Pancreas (tissue), 10 donors: ENCODE measurements at regions not wholly inside any gene's neighbourhood (a gene's known extent, or its start where the extent isn't known, plus 50 kb on each side); places are given as distances from the start of the nearest gene placed in this dataset.

Experiments used
- ATAC-seq, 4 donors: fragments of 200-7000 bp; cut with Tn5 transposase; one replicate each; pipeline versions ENCODE4 v1.8.0 to v1.9.1; 2020; ENCODE audit warnings: mild to moderate bottlenecking in 4 of 4, moderate library complexity in 4 of 4
- DNase-seq, 6 donors: peaks; one replicate each; pipeline ENCODE4 v3.0.0-alpha.2; 2020
- FAIRE-seq: peaks from 2 replicates; lab custom pipeline; 2012; peaks lifted over from hg19 to GRCh38; lab: Jason Lieb, UNC
- H3K27ac ChIP-seq, 4 donors: fragments of 200-600 bp; sonication (generic); 1 replicate in 3 of 4; 2 replicates in 1 of 4; pipeline versions ENCODE4 v1.5.0 to v1.8.0; 2020
- H3K27me3 ChIP-seq, 4 donors: fragments of 200-600 bp; one replicate each; pipeline ENCODE4 v1.8.0; 2021
- H3K36me3 ChIP-seq, 3 donors: fragments of 200-600 bp; sonication (generic) in 1 of 3; one replicate each; pipeline versions ENCODE4 v1.5.0 to v1.8.0; 2020 to 2021
- H3K4me1 ChIP-seq, 3 donors: fragments of 200-600 bp; one replicate each; pipeline ENCODE4 v1.8.0; 2021
- H3K4me3 ChIP-seq, 4 donors: fragments of 200-600 bp; sonication (generic) in 2 of 4; one replicate each; pipeline versions ENCODE4 v1.5.0 to v1.8.0; 2020 to 2021
- H3K9me3 ChIP-seq, 4 donors: fragments of 200-600 bp; one replicate each; pipeline ENCODE4 v1.8.0; 2021
- WGBS, 2 donors: extraction: QIAGEN DNeasy Blood & Tissue Kit; methylation state at CpG; one replicate each; pipeline ENCODE4 v1.1.7; 2013; 5-methylcytosine and 5-hydroxymethylcytosine counted together
- intact Hi-C, 3 donors: fragments of 100-400 bp; cut with DNase I; formaldehyde crosslinking; loops; one replicate each; pipeline versions ENCODE4 v1.11.1 to v1.14.2; 2022
- TF ChIP-seq, protein P1 (sequence below), 4 donors: fragments of 200-600 bp; sonication (generic) in 3 of 4; IDR thresholded peaks; one replicate each; pipeline versions ENCODE4 v1.5.0 to v1.8.0; 2021; ENCODE audit warnings: antibody characterized with exemption in 4 of 4
- donor health status: healthy with polysubstance abuse.
- donor health status: DM: no; HTN: no; CAD: no; lungs with moderate emphysema.
- donor health status: DM: no; HTN: no; CAD: no.
- donor health status: control.
- donor health status: control.
- donor health status: Bipolar disorder and iron deficiency.
- donor health status: DM: yes; HTN: yes; CAD: no.
- donor health status: DM: no; HTN: no; CAD: no.
- donor health status: DM: no; HTN: no; CAD: no.
- donor health status: DM: yes; HTN: yes; CAD: no.

- Histone ChIP-seq H3K4me3 (no peak overlapping the region), H3K27ac (no peak overlapping the region), H3K36me3 (no peaks in the 10 kb centered on the region), H3K27me3 (no peaks in the 10 kb centered on the region), H3K4me1 (no peaks in the 10 kb centered on the region), H3K9me3 (no peaks in the 10 kb centered on the region)
- WGBS, 2 donors, result 36 to 53% methylated on average over 2 of the region's 2 CpGs
- TF ChIP-seq, protein P1, sequence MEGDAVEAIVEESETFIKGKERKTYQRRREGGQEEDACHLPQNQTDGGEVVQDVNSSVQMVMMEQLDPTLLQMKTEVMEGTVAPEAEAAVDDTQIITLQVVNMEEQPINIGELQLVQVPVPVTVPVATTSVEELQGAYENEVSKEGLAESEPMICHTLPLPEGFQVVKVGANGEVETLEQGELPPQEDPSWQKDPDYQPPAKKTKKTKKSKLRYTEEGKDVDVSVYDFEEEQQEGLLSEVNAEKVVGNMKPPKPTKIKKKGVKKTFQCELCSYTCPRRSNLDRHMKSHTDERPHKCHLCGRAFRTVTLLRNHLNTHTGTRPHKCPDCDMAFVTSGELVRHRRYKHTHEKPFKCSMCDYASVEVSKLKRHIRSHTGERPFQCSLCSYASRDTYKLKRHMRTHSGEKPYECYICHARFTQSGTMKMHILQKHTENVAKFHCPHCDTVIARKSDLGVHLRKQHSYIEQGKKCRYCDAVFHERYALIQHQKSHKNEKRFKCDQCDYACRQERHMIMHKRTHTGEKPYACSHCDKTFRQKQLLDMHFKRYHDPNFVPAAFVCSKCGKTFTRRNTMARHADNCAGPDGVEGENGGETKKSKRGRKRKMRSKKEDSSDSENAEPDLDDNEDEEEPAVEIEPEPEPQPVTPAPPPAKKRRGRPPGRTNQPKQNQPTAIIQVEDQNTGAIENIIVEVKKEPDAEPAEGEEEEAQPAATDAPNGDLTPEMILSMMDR (IDR thresholded peaks at IDR 0.05), result no peak
- no peak for FAIRE-seq
- no peak for DNase-seq
- ATAC-seq, result no peak
- intact Hi-C loops, result no loop called here
These were observed 152.0 kb upstream of the AVPR1A start for GRCh38 chr12:63302941-63303536.

DNA sequence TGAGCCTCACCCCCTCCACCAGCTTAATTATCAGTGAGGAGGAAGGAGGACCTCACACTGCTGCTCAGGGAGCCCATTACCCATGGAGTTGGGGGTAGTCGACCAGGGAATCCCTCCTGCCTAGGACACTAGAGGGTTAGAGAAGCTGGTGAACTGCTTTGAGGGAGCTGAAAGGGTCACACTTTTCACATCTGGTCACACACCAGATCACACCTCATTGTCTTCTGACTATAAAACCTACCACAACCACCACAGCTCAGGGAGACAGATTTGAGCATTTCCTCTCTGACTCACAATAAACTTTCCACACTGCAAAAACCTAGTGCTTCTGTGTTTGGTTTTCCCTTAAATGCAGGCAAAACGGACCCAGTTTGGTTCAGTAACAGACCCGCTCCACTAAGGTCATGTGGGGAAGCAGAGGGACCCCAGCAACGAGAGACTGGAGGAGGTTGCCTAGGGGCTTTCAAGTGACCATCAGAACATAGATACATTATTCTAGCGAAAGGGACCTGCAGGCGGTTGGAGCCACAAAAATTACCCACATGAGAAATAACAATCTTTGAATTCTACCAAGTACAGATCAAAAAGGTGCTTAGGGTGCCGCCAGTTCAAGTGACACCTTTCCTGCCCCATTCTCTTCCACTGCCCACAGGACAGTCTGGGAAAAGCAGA lies 151.4 kb upstream of the AVPR1A start:
- no peaks in the 10 kb centered on the region for H3K36me3 ChIP-seq
- no peaks in the 10 kb centered on the region for H3K9me3 ChIP-seq
- 46 to 63% methylated on average over 7 of the region's 7 CpGs for WGBS, 2 donors
- no peak overlapping the region for H3K4me3 ChIP-seq
- no peak for DNase-seq
- no peak for FAIRE-seq
- ATAC-seq, result no peak
- no peaks in the 10 kb centered on the region for H3K27me3 ChIP-seq
- TF ChIP-seq, protein P1 (IDR thresholded peaks at IDR 0.05), result no peak
- intact Hi-C loops, result no loop called here
- H3K27ac ChIP-seq, result no peak overlapping the region
- H3K4me1 ChIP-seq, result no peaks in the 10 kb centered on the region

GRCh38 chr12:63301311-63301710 lies 150.3 kb upstream of the AVPR1A start:
- ATAC-seq, result no peak
- DNase-seq, result no peak
- FAIRE-seq, result no peak
- Histone ChIP-seq H3K9me3 (no peaks in the 10 kb centered on the region), H3K4me1 (no peaks in the 10 kb centered on the region), H3K36me3 (no peaks in the 10 kb centered on the region), H3K27me3 (no peaks in the 10 kb centered on the region), H3K27ac (no peak overlapping the region), H3K4me3 (no peak overlapping the region)
- intact Hi-C loops, result no loop called here
- TF ChIP-seq, protein P1 (IDR thresholded peaks at IDR 0.05), result no peak

DNA sequence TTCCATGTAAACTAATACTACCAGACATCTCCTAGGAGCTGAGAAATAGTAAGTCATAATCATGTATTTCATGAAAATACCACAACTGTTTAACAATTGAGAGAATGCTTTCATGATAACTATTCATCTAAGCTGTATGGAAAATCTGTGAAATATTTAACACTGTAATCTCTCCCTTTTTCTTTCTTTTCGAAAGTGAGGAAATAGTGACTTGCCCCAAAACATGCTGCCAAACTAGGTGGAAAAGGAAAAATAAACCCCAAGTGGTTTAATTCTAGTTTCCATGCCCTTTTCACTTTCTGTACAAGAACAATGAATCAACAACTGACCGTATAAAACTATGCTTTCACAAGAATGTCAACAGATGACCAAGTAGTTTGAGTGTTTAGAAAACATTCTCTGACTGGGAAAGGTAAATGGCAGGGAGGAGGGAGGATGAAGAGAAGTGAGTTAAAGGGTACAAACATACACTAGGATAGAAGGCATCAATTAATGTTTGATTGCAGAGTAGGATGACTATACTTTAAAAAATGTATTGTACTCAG lies 147.5 kb upstream of the AVPR1A start:
- intact Hi-C loops, result no loop called here
- Histone ChIP-seq H3K4me3 (no peak overlapping the region), H3K9me3 (no peaks in the 10 kb centered on the region), H3K27ac (no peak overlapping the region), H3K27me3 (no peaks in the 10 kb centered on the region), H3K4me1 (peaks cover 0 to 4% (median 0%) of the 10 kb centered on the region in 3 donors), H3K36me3 (no peaks in the 10 kb centered on the region)
- TF ChIP-seq, protein P1 (IDR thresholded peaks at IDR 0.05), result no peak
- FAIRE-seq, result no peak
- DNase-seq, result no peak
- no peak for ATAC-seq
- 51 to 56% methylated on average over 2 of the region's 2 CpGs for WGBS, 2 donors

DNA sequence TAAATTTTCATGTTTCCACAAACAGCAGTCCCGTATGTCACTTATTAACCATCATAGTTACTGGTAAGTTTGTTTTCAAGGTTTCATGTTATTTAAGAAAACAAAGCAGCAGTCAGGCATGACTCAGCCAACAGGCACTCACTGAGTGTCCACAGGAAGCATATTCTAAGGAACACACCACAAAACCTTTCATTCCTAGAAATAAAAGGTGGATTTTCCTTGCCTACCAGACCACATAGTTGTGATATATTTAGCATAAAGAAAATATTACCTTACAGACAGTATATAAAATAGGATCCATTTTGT lies 143.3 kb upstream of the AVPR1A start:
- DNase-seq (peak in 1 of 6 donors; percentile 23), ATAC-seq (peak; percentile 61 to 94 (median 79)), FAIRE-seq (peak; percentile 23)
- 6 to 13% methylated on average over 1 of the region's 1 CpG for WGBS, 2 donors
- H3K9me3 ChIP-seq, result no peaks in the 10 kb centered on the region
- peak overlapping the region in 2 of 4 donors; percentile 15 to 19 for H3K27ac ChIP-seq
- no peaks in the 10 kb centered on the region for H3K36me3 ChIP-seq
- intact Hi-C loops, result no loop called here
- H3K4me1 ChIP-seq, result peaks cover 0 to 4% (median 0%) of the 10 kb centered on the region in 3 donors
- TF ChIP-seq, protein P1 (IDR thresholded peaks at IDR 0.05), result no peak
- no peak overlapping the region for H3K4me3 ChIP-seq
- H3K27me3 ChIP-seq, result no peaks in the 10 kb centered on the region
